ENCODE measurements at regions not wholly inside any gene's neighbourhood (a gene's known extent, or its start where the extent isn't known, plus 50 kb on each side); places are given as distances from the start of the nearest gene placed in this dataset.

GRCh38 chr6:134455319-134455718 is 137.4 kb upstream of the SGK1 start:
- TF ChIP-seq ZFP3 (CRISPR knock-in tag; IDR thresholded peaks at IDR 0.05) (no peak), TCF4 (CRISPR knock-in tag; IDR thresholded peaks at IDR 0.05; ENCODE audit: borderline replicate concordance) (no peak), SNAI2 (CRISPR knock-in tag; IDR thresholded peaks at IDR 0.05) (no peak), OSR1 (CRISPR knock-in tag; IDR thresholded peaks at IDR 0.05) (no peak)
- TF ChIP-seq, protein P1, sequence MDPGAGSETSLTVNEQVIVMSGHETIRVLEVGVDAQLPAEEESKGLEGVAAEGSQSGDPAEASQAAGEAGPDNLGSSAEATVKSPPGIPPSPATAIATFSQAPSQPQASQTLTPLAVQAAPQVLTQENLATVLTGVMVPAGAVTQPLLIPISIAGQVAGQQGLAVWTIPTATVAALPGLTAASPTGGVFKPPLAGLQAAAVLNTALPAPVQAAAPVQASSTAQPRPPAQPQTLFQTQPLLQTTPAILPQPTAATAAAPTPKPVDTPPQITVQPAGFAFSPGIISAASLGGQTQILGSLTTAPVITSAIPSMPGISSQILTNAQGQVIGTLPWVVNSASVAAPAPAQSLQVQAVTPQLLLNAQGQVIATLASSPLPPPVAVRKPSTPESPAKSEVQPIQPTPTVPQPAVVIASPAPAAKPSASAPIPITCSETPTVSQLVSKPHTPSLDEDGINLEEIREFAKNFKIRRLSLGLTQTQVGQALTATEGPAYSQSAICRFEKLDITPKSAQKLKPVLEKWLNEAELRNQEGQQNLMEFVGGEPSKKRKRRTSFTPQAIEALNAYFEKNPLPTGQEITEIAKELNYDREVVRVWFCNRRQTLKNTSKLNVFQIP (CRISPR knock-in tag; IDR thresholded peaks at IDR 0.05; ENCODE audit: borderline replicate concordance, low read depth), result no peak
- no peak for ATAC-seq

DNA sequence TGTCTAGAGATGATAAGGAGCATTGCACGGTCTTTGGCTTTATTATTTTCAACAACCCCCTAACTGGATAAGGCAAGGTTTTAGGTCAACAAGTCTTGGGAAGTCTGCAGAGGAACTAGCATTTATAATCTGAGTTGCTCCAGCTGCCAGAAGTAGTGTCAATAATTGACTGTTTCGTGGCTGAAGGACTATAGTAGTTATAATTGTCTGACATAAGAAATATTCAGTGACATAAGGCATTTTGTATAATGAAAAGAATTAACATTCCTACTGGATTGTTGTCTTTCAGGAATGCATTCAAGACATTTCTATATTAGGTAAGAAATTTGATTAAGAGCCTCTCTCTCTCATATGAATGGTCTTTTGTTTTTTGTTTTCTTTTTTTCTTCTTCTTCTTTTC is 136.9 kb upstream of the SGK1 start:
- peak; percentile 71 for ATAC-seq
- TF ChIP-seq CSRNP3 (CRISPR knock-in tag; IDR thresholded peaks at IDR 0.05) (peak; percentile 10; the same call in 1 of the 2 replicates), ZC3H10 (CRISPR knock-in tag; IDR thresholded peaks at IDR 0.05) (peak; percentile 69; the same call in 1 of the 2 replicates), ZFP3 (CRISPR knock-in tag; IDR thresholded peaks at IDR 0.05) (peak; percentile 73), CREB5 (CRISPR knock-in tag; IDR thresholded peaks at IDR 0.05; ENCODE audit: low read depth) (peak; percentile 81; the same call in 1 of the 2 replicates), ZFP30 (CRISPR knock-in tag; IDR thresholded peaks at IDR 0.05) (no peak), ARNTL (CRISPR knock-in tag; IDR thresholded peaks at IDR 0.05; ENCODE audit: borderline replicate concordance, low read depth) (no peak), ISL1 (CRISPR knock-in tag; IDR thresholded peaks at IDR 0.05) (peak; percentile 94), TOX (CRISPR knock-in tag; IDR thresholded peaks at IDR 0.05; ENCODE audit: borderline replicate concordance) (no peak)
- TF ChIP-seq, protein P2, sequence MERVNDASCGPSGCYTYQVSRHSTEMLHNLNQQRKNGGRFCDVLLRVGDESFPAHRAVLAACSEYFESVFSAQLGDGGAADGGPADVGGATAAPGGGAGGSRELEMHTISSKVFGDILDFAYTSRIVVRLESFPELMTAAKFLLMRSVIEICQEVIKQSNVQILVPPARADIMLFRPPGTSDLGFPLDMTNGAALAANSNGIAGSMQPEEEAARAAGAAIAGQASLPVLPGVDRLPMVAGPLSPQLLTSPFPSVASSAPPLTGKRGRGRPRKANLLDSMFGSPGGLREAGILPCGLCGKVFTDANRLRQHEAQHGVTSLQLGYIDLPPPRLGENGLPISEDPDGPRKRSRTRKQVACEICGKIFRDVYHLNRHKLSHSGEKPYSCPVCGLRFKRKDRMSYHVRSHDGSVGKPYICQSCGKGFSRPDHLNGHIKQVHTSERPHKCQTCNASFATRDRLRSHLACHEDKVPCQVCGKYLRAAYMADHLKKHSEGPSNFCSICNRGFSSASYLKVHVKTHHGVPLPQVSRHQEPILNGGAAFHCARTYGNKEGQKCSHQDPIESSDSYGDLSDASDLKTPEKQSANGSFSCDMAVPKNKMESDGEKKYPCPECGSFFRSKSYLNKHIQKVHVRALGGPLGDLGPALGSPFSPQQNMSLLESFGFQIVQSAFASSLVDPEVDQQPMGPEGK (CRISPR knock-in tag; IDR thresholded peaks at IDR 0.05; ENCODE audit: borderline replicate concordance), result no peak

- ATAC-seq, result no peak
Measured at GRCh38 chr6:134453792-134454510, 136.0 kb upstream of the SGK1 start.

DNA sequence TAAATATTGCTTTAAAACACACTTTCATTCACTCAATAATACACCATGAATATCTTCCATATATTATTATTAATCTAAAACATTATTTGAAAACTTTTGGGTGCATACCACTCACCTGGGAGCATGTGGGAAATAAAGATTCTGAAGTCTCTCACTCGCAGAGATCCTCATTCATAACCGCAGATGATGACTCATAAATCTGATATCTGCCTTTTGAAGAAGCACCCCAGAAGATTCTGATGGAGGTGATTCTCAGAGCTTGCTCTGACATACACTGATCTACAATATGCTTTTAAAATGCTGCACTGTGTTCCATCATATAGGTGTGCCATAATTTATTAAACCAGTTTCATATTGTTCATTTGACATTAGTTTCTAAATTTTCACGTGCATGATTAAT is 135.0 kb upstream of the SGK1 start:
- peak; percentile 32; the same call in 1 of the 3 replicates for ATAC-seq
- no peak for TF ChIP-seq CSRNP3 (CRISPR knock-in tag; IDR thresholded peaks at IDR 0.05)
- TF ChIP-seq GLIS3 (CRISPR knock-in tag; IDR thresholded peaks at IDR 0.05), result no peak
- no peak for TF ChIP-seq TOX (CRISPR knock-in tag; IDR thresholded peaks at IDR 0.05; ENCODE audit: borderline replicate concordance)
- no peak for TF ChIP-seq RARB (CRISPR knock-in tag; IDR thresholded peaks at IDR 0.05)
- TF ChIP-seq PPARA (CRISPR knock-in tag; IDR thresholded peaks at IDR 0.05; ENCODE audit: borderline replicate concordance), result no peak
- no peak for TF ChIP-seq ISL1 (CRISPR knock-in tag; IDR thresholded peaks at IDR 0.05)
- no peak for TF ChIP-seq ZNF8 (CRISPR knock-in tag; IDR thresholded peaks at IDR 0.05)
- no peak for TF ChIP-seq ARNTL (CRISPR knock-in tag; IDR thresholded peaks at IDR 0.05; ENCODE audit: borderline replicate concordance, low read depth)
- no peak for TF ChIP-seq OSR1 (CRISPR knock-in tag; IDR thresholded peaks at IDR 0.05)
- no peak for TF ChIP-seq TCF4 (CRISPR knock-in tag; IDR thresholded peaks at IDR 0.05; ENCODE audit: borderline replicate concordance)
- TF ChIP-seq, protein P2 (CRISPR knock-in tag; IDR thresholded peaks at IDR 0.05; ENCODE audit: borderline replicate concordance), result no peak
- no peak for TF ChIP-seq ESRRG (CRISPR knock-in tag; IDR thresholded peaks at IDR 0.05)

More at GRCh38 chr6:134453792-134454510, 136.0 kb upstream of the SGK1 start:
- no peak for TF ChIP-seq ZNF565 (CRISPR knock-in tag; conservative IDR thresholded peaks at IDR 0.05; ENCODE audit: low read depth)
- TF ChIP-seq CSRNP3 (CRISPR knock-in tag; IDR thresholded peaks at IDR 0.05), result no peak
- no peak for TF ChIP-seq ZNF8 (CRISPR knock-in tag; IDR thresholded peaks at IDR 0.05)
- TF ChIP-seq ARNTL (CRISPR knock-in tag; IDR thresholded peaks at IDR 0.05; ENCODE audit: borderline replicate concordance, low read depth), result no peak
- TF ChIP-seq RARB (CRISPR knock-in tag; IDR thresholded peaks at IDR 0.05), result no peak
- TF ChIP-seq TCF4 (CRISPR knock-in tag; IDR thresholded peaks at IDR 0.05; ENCODE audit: borderline replicate concordance), result no peak
- no peak for TF ChIP-seq ZNF70 (CRISPR knock-in tag; IDR thresholded peaks at IDR 0.05)
- TF ChIP-seq ESRRG (CRISPR knock-in tag; IDR thresholded peaks at IDR 0.05), result no peak
- no peak for TF ChIP-seq CSDC2 (CRISPR knock-in tag; IDR thresholded peaks at IDR 0.05)
- TF ChIP-seq ZFP30 (CRISPR knock-in tag; IDR thresholded peaks at IDR 0.05), result no peak

Measured in SK-N-SH treated with all-trans-retinoic acid at 6 μM for 48 hours (cell line).